GM18867 (cell line): ENCODE measurements at regions not wholly inside any gene's neighbourhood (a gene's known extent, or its start where the extent isn't known, plus 50 kb on each side); places are given as distances from the start of the nearest gene placed in this dataset.
"Not testable (repeated sequence)": the region's sequence is repeated elsewhere in the genome, so short reads cannot be mapped to it uniquely, and the experiment has no call there.

Experiments used
- ATAC-seq: cut with Tn5 transposase; IDR thresholded peaks from one replicate; pipeline ENCODE4 v1.9.1; 2021; ENCODE audit warnings: mild to moderate bottlenecking, moderate library complexity; ENCODE audit not compliant: unreplicated experiment

DNA sequence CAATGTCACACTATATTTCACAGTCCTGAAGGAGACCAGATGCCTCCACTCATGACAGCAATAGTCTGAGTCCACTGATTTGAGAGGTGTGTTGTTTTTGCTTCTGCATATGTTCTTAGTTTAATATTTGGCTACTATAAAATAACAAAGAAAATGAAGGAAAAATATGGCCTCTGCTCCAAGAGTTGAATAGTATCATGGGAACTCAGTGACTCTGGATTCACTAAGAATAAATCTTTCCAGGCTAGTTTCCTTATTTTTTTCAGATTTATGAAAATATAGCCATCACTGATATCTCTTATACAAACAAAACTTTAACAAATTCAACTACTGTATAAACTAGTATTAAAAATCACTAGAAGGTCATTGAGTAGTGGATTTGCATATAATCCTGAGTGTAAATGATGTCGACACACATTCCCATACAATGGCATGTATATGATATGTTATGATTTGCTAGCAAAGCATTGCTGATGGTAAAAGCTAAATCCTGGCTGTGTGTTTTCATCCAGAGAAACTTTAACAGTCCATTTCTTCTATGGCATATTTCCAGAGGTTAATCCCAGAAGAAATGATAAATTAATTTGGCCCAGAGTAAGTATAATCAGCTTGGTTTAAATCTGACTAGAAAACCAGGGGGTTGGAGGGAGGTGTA lies 66.0 kb upstream of the VIPR2 start:
- ATAC-seq, result no peak

DNA sequence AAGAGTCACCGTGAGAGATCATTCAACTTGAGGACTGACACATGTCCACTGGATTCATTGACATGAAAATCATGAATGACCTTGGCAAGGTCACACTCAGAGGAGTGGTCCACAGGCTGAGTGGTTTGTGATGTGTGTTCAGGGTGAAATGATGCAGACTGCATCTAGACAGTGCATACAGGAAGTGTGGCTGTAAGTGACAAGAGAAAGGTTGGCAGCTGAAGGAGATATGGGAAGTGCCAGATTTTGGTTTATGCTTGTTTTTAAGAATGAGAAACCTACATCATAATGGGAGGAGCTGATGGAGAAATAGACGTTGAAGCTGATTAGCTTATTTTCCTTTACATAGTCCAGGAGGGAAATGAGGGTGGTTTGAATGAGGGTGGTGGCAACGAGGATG lies 64.8 kb upstream of the VIPR2 start:
- ATAC-seq, result no peak

DNA sequence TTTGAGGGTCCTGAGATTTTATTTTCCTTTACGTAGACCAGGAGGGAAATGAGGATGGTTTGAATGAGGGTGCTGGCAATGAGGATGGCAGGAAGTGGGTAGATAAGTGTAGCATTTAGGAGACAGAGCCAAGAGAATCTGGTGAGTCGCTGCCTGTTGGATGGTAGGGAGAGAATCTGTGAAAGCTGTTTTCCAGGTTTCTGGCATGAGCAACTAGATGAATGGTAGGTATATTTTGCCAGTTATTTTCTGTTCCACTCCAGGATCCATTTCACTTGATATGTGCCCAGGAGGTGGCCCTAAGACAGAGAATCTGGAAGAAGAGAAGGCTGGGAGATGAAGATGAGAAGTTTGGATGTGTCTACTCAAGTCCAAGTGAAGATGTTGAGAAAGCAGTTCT lies 63.3 kb upstream of the VIPR2 start:
- no peak for ATAC-seq

DNA sequence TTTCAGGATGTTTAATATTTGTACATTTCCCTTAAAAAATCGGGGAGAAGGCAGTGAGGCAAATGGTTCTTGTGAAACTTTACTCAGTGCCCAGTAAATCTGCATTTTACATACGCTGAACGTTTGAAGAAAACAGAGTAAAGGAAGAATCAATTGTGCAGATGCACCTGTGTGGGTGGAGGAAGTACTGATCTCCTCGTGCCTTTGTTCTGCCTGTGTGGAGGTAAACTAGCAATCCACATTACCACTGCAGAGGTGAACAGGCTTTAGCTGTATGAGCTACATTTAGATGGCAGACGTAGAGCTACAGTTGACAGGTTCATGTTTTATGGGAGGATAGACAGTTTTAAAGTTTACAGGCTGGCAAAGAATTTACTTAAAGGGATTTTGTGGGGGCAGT lies 62.7 kb upstream of the VIPR2 start:
- no peak for ATAC-seq

DNA sequence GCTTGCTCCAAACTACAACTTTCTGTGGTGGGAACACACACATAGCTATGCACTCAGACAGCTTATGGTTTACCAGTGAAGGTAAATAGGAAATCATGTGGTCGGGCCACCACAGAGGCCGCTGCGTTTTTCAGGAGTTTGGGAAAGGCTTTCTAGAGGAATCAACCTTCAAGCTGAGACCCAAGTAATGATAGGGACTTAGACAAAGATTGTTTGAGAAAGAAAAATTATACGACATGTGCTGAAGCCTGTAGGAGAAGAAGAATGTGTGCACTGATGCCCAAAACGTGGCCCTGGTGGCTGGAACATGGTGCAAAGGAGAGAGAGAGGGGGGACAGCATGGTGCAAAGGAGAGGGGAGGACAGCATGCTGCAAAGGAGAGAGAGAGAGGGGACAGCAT lies 61.2 kb upstream of the VIPR2 start:
- no peak for ATAC-seq

DNA sequence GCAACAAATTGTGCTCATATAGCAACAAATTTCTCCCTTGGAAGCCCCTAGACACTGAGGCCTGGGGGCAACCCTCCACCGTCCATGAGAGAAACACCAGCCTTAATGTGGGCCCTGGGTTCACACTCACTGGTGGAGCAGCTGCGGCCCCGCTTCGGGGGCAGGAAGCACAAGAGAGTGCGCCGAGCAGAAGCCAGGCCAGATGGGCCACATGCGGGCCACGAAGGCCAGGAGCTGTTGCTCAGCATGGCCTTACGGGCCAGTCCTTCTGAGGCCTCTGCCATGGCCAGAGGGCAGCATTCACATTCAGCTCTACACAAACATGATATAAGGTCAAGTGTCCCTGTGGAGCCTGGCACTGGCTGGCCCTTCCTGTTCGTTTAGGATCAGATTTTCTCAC lies 60.0 kb upstream of the VIPR2 start:
- ATAC-seq, result no peak

DNA sequence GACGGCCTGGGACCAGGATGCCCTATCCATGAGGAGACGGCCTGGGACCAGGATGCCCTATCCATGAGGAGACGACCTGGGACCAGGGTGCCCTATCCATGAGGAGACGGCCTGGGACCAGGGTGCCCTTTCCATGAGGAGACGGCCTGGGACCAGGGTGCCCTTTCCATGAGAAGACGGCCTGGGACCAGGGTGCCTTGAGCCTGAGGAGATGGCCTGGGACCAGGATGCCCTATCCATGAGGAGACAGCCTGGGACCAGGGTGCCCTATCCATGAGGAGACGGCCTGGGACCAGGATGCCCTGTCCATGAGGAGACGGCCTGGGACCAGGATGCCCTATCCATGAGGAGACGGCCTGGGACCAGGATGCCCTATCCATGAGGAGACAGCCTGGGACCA lies 58.6 kb upstream of the VIPR2 start:
- ATAC-seq, result not testable (repeated sequence)

DNA sequence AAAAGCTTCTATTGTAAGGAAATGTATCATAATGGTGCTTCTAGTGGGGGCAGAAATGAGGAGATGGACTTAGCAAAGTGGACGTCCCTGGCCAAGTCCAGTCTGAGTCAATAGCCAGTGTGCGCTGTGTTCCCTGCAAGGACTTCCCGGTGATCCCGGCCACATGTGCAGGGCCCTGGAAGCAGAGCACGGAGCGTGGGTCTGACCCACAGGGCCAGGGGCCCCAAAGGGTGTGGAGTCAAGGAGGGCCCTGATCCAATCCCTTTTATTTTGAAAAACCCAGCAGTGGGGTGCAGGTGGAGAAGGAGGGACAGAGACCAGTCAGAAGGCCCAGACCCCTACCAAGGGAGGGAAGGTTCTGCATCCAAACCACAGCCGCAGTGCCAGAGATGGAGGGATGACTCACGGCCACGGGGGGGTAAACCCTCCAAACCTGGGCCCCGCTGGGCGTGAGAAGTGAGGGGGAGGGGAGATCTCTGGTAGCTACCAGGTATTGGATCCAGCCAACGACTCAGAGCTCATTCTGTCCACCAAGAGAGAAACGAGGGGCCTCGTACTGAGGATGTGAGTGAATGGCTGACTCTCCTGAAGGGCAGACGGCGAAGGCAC lies 57.2 kb upstream of the VIPR2 start:
- no peak for ATAC-seq

DNA sequence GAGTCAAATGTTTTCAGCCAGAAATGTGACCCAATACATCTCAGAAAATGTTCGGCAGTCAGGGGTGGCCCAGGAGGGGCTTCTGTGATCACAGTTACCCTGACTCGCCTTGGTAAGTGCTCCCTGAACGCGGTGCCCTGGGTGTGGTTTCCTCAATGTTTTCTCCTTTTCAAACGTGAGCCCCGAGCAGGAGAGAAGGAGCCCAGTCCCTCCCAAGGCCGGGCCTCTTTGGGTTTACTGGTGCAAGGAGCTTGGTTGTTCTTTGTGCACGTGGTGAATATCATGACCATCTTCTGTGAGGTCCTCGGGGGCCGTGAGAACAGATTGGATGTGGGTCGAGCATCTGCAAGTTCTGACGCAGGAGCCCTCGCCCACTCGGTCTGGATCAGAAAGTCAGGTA lies 55.8 kb upstream of the VIPR2 start:
- ATAC-seq, result no peak

DNA sequence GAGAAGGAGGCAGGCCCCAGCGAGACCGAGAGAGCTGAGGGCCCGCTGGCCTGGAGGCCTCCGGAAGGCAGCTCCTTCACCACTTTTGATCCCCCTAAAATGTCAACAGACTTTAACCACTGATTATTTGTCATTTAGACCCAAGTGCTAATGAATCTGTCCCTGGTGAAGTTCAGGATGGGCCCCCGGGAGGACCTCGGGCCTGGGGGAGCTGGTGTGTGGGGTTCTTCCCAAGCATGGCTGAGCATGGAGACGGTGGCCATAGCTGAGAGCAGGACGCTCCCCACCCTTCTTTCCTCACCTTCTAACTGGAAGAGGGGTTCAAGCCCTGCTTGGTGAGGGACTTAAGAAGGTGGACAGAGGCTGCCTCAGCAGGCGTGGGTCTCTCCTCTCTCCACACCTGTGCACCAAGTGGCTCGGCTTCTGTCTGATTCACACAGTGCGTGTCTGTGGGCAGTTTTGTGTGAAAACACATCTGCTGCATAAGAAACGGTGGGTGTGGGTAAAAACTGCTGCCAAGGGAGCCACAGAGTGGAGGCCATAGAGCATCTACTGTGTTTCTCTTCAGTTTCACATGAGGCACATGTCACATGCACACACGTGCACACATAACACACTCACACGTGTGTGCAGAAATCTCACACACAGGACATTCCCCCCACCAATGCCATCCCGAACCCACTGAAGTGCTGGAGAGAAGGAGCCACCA lies 53.5 kb upstream of the VIPR2 start:
- ATAC-seq, result no peak

DNA sequence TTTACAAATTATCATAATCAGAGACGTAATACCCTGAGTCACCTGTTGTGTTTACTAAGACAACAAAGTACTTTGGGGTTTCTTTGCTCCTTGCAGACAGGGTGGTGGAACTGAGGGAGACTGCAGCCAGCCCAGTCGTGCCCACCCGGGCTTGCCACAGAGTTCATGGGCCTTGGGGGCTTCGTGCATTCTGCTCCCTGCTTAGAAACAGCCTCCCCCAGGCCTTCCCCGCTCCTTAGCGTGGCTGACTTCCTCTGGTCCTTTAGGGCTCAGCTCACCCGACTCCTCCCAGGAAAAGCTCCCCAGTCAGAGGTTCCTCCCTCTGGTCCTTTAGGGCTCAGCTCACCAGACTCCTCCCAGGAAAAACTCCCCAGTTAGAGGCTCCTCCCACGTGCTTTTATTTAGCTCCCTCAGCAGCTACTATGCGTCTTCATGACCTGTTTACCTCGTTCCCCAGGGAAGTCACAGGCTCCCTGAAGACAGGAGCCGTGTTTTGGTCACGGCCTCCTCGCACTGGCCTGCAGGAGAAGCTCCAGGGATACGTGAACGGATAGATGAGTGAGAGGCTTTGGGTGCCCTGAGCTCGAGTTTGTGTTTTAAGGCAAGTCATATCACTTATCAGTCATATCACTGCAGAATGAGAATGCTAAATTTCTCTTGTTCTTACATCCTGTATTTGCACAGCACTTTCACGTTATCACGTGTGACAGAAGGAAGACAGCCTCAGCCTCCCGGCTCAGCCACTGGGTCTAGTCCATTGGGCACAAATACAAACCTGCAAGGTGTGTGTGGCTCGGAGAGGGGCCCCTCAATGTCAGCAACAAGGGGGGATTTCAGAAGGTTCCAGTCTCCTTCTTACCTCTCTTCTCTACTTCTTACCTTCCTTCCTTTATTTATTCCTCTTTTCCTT lies 52.7 kb upstream of the VIPR2 start:
- ATAC-seq, result peak; percentile 66

DNA sequence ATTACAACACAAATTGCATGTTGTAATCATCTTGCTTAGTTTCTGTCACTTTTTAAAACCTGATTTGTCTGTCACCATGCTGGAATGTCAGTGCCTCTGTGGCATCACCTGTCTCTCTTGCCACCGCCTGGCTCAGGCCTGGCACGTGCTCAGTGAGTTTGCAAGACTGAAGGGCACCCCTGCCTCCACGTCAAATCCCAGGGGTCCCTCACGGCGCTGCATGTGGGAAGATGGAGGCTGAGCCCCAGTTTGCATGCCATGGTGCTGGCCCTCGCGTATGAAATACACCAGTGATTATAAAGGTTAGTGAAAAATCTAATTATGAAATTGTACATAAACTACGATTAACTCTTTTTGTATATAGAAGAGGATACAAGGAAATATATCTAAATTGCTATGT lies 51.9 kb upstream of the VIPR2 start:
- no peak for ATAC-seq

DNA sequence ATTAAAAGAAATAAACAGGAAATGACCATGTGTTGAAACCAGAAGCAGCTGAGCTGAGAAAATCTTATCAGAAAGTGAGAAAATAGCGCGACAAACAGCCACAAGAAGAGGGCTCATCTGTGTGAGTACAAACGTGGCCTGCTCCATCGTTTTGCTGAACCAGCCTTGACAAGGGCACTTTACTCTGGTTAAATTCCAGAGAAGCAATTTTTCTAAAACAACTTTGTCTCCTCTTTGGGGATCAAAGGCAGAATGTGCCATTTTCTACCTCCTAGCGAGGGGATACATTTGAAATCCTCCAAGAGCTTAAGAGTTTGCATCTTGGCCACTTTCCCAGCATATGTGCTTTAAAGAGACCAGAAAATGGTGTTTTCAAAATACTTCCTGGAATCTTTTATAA lies 51.3 kb upstream of the VIPR2 start:
- ATAC-seq, result peak; percentile 51
